NCI-H2196 (cell line): ENCODE measurements at regions not wholly inside any gene's neighbourhood (a gene's known extent, or its start where the extent isn't known, plus 50 kb on each side); places are given as distances from the start of the nearest gene placed in this dataset.
"Not testable (repeated sequence)": the region's sequence is repeated elsewhere in the genome, so short reads cannot be mapped to it uniquely, and the experiment has no call there.

Source experiments
- DNase-seq: peaks from one replicate; lab custom pipeline; 2025; ENCODE audit not compliant: unreplicated experiment; lab: John Stamatoyannopoulos, UW

GRCh38 chr10:111261081-111261615 lies 184.3 kb downstream of the ADRA2A start:
- DNase-seq = no peak

GRCh38 chr10:111265341-111265740 lies 188.5 kb downstream of the ADRA2A start:
- DNase-seq = no peak

- DNase-seq = no peak
Observed at GRCh38 chr10:111266165-111266564, 189.3 kb downstream of the ADRA2A start.

GRCh38 chr10:111267673-111268072 lies 190.8 kb downstream of the ADRA2A start:
- DNase-seq = no peak

GRCh38 chr10:111273235-111273634 lies 196.4 kb downstream of the ADRA2A start:
- DNase-seq = no peak

- no peak for DNase-seq
Observed at GRCh38 chr10:111273635-111274034, 196.8 kb downstream of the ADRA2A start.

DNA sequence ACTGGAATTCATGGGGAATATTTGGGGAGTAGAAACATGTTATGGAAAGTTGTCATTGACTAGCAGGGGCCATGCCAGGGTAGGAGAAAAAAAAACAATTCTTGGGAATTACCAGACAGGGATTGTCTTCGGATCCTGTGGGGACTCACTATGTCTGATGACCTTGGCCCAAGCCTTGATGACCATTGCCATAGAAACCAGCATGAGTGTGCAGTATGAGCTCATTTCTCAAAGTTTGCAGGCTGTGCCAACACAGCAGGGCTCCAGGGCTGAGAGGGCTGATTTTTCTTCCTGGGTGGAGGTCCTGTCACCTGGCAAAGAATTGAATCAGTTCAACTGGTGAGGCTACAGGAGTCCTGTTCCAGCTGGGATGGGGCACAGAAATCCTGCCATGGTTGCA lies 198.3 kb downstream of the ADRA2A start:
- DNase-seq = no peak

GRCh38 chr10:111277661-111278060 lies 200.8 kb downstream of the ADRA2A start:
- DNase-seq = no peak

DNA sequence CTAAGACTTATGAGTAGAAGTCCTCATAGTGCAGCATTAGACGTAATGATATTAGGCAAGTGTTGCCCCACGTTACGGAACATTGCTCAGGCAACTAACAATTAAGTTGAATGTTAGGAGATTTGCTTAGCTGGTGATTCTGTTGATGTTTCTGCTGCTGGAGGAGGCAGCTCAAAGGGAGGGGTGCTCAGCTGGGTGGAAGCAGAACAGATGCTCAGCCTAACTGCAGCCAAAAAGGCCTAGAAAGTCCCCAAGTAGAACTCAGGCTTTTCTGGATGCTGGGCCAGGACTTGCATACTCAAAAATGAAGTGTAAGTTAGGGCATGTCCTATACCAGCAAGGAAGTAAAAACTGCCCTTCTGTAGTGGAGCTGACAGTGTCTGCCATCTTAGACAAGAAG lies 201.4 kb downstream of the ADRA2A start:
- DNase-seq = no peak

DNA sequence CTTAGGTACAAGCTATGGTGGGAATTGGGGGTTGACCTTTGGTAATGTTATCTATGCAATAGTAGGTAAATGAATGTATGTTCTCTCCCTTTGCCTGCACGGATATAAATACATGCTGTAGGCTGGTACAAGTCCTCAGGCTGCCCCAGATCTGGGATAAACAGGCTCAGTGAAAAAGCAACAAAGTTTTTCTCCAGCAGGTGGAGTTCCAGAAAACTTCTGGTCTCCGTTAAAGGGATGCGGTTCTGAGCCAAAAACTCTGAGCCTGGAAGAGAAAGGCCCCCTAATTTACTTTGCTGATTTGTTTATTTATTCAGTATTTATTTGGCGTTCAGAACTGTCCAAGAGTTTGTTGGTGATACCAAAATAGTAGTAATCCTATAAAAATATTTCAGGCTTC lies 204.7 kb downstream of the ADRA2A start:
- DNase-seq = no peak

GRCh38 chr10:111289461-111289860 lies 212.6 kb downstream of the ADRA2A start:
- no peak for DNase-seq

DNA sequence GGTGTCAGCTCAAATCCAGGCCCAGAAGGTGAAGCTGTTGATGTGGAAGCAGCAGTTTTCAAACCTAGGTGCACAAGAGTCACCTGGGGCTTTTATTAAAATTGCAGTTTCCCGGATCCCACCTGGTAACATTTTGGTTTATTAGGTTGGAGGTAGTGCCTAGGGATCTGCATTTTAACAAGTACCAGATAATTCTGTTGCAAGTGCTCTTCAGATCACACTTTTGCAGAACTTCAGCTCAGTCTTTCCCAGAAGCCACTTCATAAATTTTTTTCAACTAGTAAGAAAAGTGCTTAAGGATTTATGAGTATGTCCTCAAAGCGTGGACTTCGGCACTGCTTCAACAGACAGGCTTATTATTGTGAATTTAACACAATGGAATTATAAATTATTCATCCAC lies 213.8 kb downstream of the ADRA2A start:
- no peak for DNase-seq

GRCh38 chr10:111295788-111296187 lies 219.0 kb downstream of the ADRA2A start:
- no peak for DNase-seq

GRCh38 chr10:111297351-111297848 lies 220.6 kb downstream of the ADRA2A start:
- DNase-seq = no peak

- no peak for DNase-seq
Observed at GRCh38 chr10:111298031-111298430, 221.2 kb downstream of the ADRA2A start.

- no peak for DNase-seq
Observed at GRCh38 chr10:111299037-111299436, 222.2 kb downstream of the ADRA2A start.

DNA sequence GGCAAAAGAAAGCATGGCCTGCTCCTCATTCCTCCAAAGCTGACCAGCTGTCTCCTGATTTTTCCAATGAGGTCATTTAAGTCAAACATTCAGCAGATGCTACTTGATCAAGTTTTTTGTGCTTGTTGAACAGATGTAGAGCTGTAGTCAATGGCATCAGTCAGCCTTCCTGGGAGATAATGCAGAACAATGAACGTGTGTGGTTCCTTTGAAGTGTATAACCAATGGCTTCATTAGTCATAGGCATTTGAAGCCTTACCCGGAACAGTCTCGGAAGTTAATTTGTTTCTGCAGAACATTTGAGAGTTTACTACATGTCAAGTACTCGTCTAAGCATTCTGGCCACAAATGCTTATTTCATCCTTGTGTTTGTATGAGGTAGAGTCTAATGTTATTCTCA lies 227.1 kb downstream of the ADRA2A start:
- no peak for DNase-seq

GRCh38 chr10:111316722-111317212 lies 239.9 kb downstream of the ADRA2A start:
- no peak for DNase-seq

GRCh38 chr10:111319866-111320265 lies 243.0 kb downstream of the ADRA2A start:
- DNase-seq = no peak

- DNase-seq = no peak
Observed at GRCh38 chr10:111323389-111323966, 246.6 kb downstream of the ADRA2A start.

GRCh38 chr10:111332174-111332573 lies 255.3 kb downstream of the ADRA2A start:
- DNase-seq = not testable (repeated sequence)

- no peak for DNase-seq
Observed at GRCh38 chr10:111335826-111336225, 259.0 kb downstream of the ADRA2A start.

DNA sequence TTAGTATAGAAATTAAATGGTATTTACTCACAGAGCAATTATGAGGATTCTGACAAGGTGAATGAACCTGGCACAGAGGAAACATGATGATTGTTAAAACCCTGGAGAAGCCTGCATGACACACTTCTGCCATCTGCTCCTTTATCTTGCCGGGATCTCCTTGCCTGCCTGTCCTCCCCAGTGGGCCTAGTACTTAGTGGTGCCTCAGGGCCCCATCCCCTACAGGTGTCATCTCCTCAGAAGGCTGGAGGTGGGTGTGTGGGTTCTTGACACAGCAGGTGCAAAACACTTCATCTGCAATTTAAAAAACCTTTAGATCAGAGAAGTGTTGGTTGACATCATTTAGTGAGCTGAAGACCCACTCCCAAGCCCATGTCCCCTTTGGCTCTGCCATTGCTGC lies 261.2 kb downstream of the ADRA2A start:
- no peak for DNase-seq
